Activated CD8-positive, alpha-beta T cell treated with anti-CD3 and anti-CD28 coated beads for 36 hours (primary cell): ENCODE measurements at regions not wholly inside any gene's neighbourhood (a gene's known extent, or its start where the extent isn't known, plus 50 kb on each side); places are given as distances from the start of the nearest gene placed in this dataset.

Experiments used
- ATAC-seq: fragments of 200-7000 bp; cut with Tn5 transposase; one replicate; pipeline ENCODE4 v1.10.0; 2021; ENCODE audit warnings: mild to moderate bottlenecking, moderate library complexity
- CTCF ChIA-PET: fragments of 350-600 bp; sonication (Branson Sonifier 250); formaldehyde crosslinking; loops from one replicate; lab custom pipeline; 2021; ENCODE audit warnings: antibody characterized with exemption; lab: Charles Lee
- POLR2A ChIA-PET: fragments of 350-600 bp; sonication (Branson Sonifier 250); formaldehyde crosslinking; loops from one replicate; lab custom pipeline; 2021; ENCODE audit warnings: antibody characterized with exemption; lab: Charles Lee
- DNase-seq: peaks from one replicate; pipeline ENCODE4 v3.0.0-alpha.2; 2020
- H3K27ac Mint-ChIP-seq: one replicate; pipeline ENCODE4 v1.8.0; 2021; ENCODE audit warnings: mild to moderate bottlenecking, mixed read lengths
- H3K27me3 Mint-ChIP-seq: one replicate; pipeline ENCODE4 v1.8.0; 2021; ENCODE audit warnings: mixed read lengths
- H3K36me3 Mint-ChIP-seq: one replicate; pipeline ENCODE4 v1.8.0; 2021; ENCODE audit warnings: low read depth, mixed read lengths
- H3K4me1 Mint-ChIP-seq: one replicate; pipeline ENCODE4 v1.8.0; 2021; ENCODE audit warnings: low read depth, mixed read lengths
- H3K4me3 Mint-ChIP-seq: one replicate; pipeline ENCODE4 v1.8.0; 2021; ENCODE audit warnings: mild to moderate bottlenecking, moderate library complexity, mixed read lengths
- H3K9me3 Mint-ChIP-seq: one replicate; pipeline ENCODE4 v1.8.0; 2021; ENCODE audit warnings: mixed read lengths
- CTCF ChIP-seq: fragments of 200-600 bp; IDR thresholded peaks from one replicate; pipeline ENCODE4 v1.8.0; 2022; ENCODE audit warnings: antibody characterized with exemption, mild to moderate bottlenecking
- intact Hi-C: fragments of 100-400 bp; cut with micrococcal nuclease; formaldehyde crosslinking; loops from one replicate; pipeline ENCODE4 v1.10.0; 2022

- Mint-ChIP-seq H3K4me3 (no peak overlapping the region), H3K36me3 (no peaks in the 10 kb centered on the region), H3K4me1 (peaks cover 4% of the 10 kb centered on the region), H3K27me3 (no peaks in the 10 kb centered on the region), H3K9me3 (no peaks in the 10 kb centered on the region), H3K27ac (no peak overlapping the region)
- intact Hi-C loops: no loop called here
- no peak for TF ChIP-seq CTCF
- POLR2A ChIA-PET: no interaction called here
- CTCF ChIA-PET: interaction anchor here (0.7 kb wide), 1 partner anchor 363 kb away, joined by 3 read pairs; no protein-coding TSS in a partner anchor
- DNase-seq (no peak), ATAC-seq (no peak)
Measured at GRCh38 chr12:103140286-103140685, 182.8 kb downstream of the ASCL1 start.

GRCh38 chr12:103144278-103144677 lies 186.8 kb downstream of the ASCL1 start:
- TF ChIP-seq CTCF: no peak
- ATAC-seq: no peak
- CTCF ChIA-PET: no interaction called here
- intact Hi-C loops: no loop called here
- Mint-ChIP-seq H3K27me3 (no peaks in the 10 kb centered on the region), H3K4me1 (no peaks in the 10 kb centered on the region), H3K4me3 (no peak overlapping the region), H3K36me3 (no peaks in the 10 kb centered on the region), H3K9me3 (no peaks in the 10 kb centered on the region), H3K27ac (no peak overlapping the region)
- no peak for DNase-seq
- POLR2A ChIA-PET: no interaction called here

- no peaks in the 10 kb centered on the region for H3K36me3 Mint-ChIP-seq
- peaks cover 7% of the 10 kb centered on the region for H3K9me3 Mint-ChIP-seq
- no peak overlapping the region for H3K27ac Mint-ChIP-seq
- H3K4me3 Mint-ChIP-seq: no peak overlapping the region
- ATAC-seq (no peak), DNase-seq (no peak)
- intact Hi-C loops: no loop called here
- no peak for TF ChIP-seq CTCF
- CTCF ChIA-PET: no interaction called here
- POLR2A ChIA-PET: no interaction called here
- H3K4me1 Mint-ChIP-seq: no peaks in the 10 kb centered on the region
- no peaks in the 10 kb centered on the region for H3K27me3 Mint-ChIP-seq
Measured at GRCh38 chr12:103160622-103161021, 203.1 kb downstream of the ASCL1 start.

- Mint-ChIP-seq H3K27ac (no peak overlapping the region), H3K4me1 (no peaks in the 10 kb centered on the region), H3K9me3 (peaks cover 7% of the 10 kb centered on the region), H3K27me3 (no peaks in the 10 kb centered on the region), H3K4me3 (no peak overlapping the region), H3K36me3 (no peaks in the 10 kb centered on the region)
- ATAC-seq: no peak
- TF ChIP-seq CTCF: no peak
- POLR2A ChIA-PET: interaction anchor here (1.0 kb wide), 1 partner anchor 50 kb away, joined by 3 read pairs; no protein-coding TSS in a partner anchor
- CTCF ChIA-PET: no interaction called here
- intact Hi-C loops: no loop called here
- no peak for DNase-seq
Measured at GRCh38 chr12:103161582-103162362, 204.3 kb downstream of the ASCL1 start.

- Mint-ChIP-seq H3K4me3 (no peak overlapping the region), H3K27me3 (no peaks in the 10 kb centered on the region), H3K4me1 (no peaks in the 10 kb centered on the region), H3K9me3 (peaks cover 3% of the 10 kb centered on the region), H3K27ac (no peak overlapping the region), H3K36me3 (no peaks in the 10 kb centered on the region)
- ChIA-PET CTCF (no interaction called here), POLR2A (no interaction called here)
- intact Hi-C loops: no loop called here
- no peak for TF ChIP-seq CTCF
- no peak for ATAC-seq
- no peak for DNase-seq
Measured at GRCh38 chr12:103166949-103167348, 209.5 kb downstream of the ASCL1 start.
